Right atrium auricular region (tissue), 2 donors: ENCODE measurements at regions not wholly inside any gene's neighbourhood (a gene's known extent, or its start where the extent isn't known, plus 50 kb on each side); places are given as distances from the start of the nearest gene placed in this dataset.

Experiments used
- DNase-seq: peaks from one replicate; pipeline ENCODE4 v3.0.0-alpha.2; 2019; ENCODE audit warnings: low spot score
- H3K27ac ChIP-seq, 2 donors: fragments of 200-600 bp; sonication (generic); 1 replicate in 1 of 2; 2 replicates in 1 of 2; pipeline ENCODE4 v1.5.1; 2016 to 2019
- H3K27me3 ChIP-seq, 2 donors: fragments of 200-600 bp; sonication (generic); one replicate each; pipeline versions ENCODE4 v1.5.1 to v1.6.0; 2017 to 2019
- H3K36me3 ChIP-seq: fragments of 200-600 bp; sonication (generic); one replicate; pipeline ENCODE4 v1.5.1; 2016
- H3K4me1 ChIP-seq, 2 donors: fragments of 200-600 bp; sonication (generic); one replicate each; pipeline versions ENCODE4 v1.5.1 to v1.6.0; 2017 to 2019
- H3K4me3 ChIP-seq, 2 donors: fragments of 200-600 bp; sonication (generic); 1 replicate in 1 of 2; 2 replicates in 1 of 2; pipeline ENCODE4 v1.5.1; 2017 to 2019; ENCODE audit warnings: mild to moderate bottlenecking in 1 of 2, moderate library complexity in 1 of 2
- H3K9me3 ChIP-seq, 2 donors: fragments of 200-600 bp; sonication (generic); one replicate each; pipeline ENCODE4 v1.5.1; 2019
- CTCF ChIP-seq, 2 donors: fragments of 200-600 bp; sonication (generic); IDR thresholded peaks; one replicate each; pipeline ENCODE4 v1.5.1; 2019; ENCODE audit warnings: antibody characterized with exemption in 2 of 2

GRCh38 chr9:12155401-12156134, 537.6 kb upstream of the TYRP1 start:
- no peak for DNase-seq
- no peaks in the 10 kb centered on the region for H3K4me1 ChIP-seq
- H3K4me3 ChIP-seq: no peak overlapping the region
- H3K36me3 ChIP-seq: no peaks in the 10 kb centered on the region
- H3K9me3 ChIP-seq: no peaks in the 10 kb centered on the region
- H3K27ac ChIP-seq: no peak overlapping the region
- H3K27me3 ChIP-seq: no peaks in the 10 kb centered on the region
- TF ChIP-seq CTCF (IDR thresholded peaks at IDR 0.05): no peak

GRCh38 chr9:12162181-12162815, 530.9 kb upstream of the TYRP1 start:
- Histone ChIP-seq H3K27ac (no peak overlapping the region), H3K36me3 (no peaks in the 10 kb centered on the region), H3K27me3 (no peaks in the 10 kb centered on the region), H3K4me3 (no peak overlapping the region), H3K4me1 (no peaks in the 10 kb centered on the region), H3K9me3 (no peaks in the 10 kb centered on the region)
- DNase-seq: no peak
- TF ChIP-seq CTCF (IDR thresholded peaks at IDR 0.05): no peak

- H3K27ac ChIP-seq: no peak overlapping the region
- DNase-seq: no peak
- TF ChIP-seq CTCF (IDR thresholded peaks at IDR 0.05): no peak
- no peaks in the 10 kb centered on the region for H3K9me3 ChIP-seq
- no peaks in the 10 kb centered on the region for H3K27me3 ChIP-seq
- H3K4me1 ChIP-seq: no peaks in the 10 kb centered on the region
- no peak overlapping the region for H3K4me3 ChIP-seq
- H3K36me3 ChIP-seq: no peaks in the 10 kb centered on the region
Measured at GRCh38 chr9:12163723-12164458, 529.3 kb upstream of the TYRP1 start.

GRCh38 chr9:12166518-12166917, 526.7 kb upstream of the TYRP1 start:
- Histone ChIP-seq H3K4me1 (no peaks in the 10 kb centered on the region), H3K27me3 (no peaks in the 10 kb centered on the region), H3K9me3 (no peaks in the 10 kb centered on the region), H3K36me3 (no peaks in the 10 kb centered on the region), H3K27ac (no peak overlapping the region), H3K4me3 (no peak overlapping the region)
- no peak for DNase-seq
- no peak for TF ChIP-seq CTCF (IDR thresholded peaks at IDR 0.05)

GRCh38 chr9:12170456-12170855, 522.7 kb upstream of the TYRP1 start:
- H3K4me3 ChIP-seq: no peak overlapping the region
- no peak overlapping the region for H3K27ac ChIP-seq
- TF ChIP-seq CTCF (IDR thresholded peaks at IDR 0.05): no peak
- no peaks in the 10 kb centered on the region for H3K36me3 ChIP-seq
- no peaks in the 10 kb centered on the region for H3K9me3 ChIP-seq
- no peaks in the 10 kb centered on the region for H3K27me3 ChIP-seq
- H3K4me1 ChIP-seq: no peaks in the 10 kb centered on the region
- no peak for DNase-seq
